OCI-LY7 (cell line): ENCODE measurements at regions not wholly inside any gene's neighbourhood (a gene's known extent, or its start where the extent isn't known, plus 50 kb on each side); places are given as distances from the start of the nearest gene placed in this dataset.

Source experiments
- CTCF ChIP-seq: fragments of 200-600 bp; sonication (generic); conservative IDR thresholded peaks from 2 replicates; pipeline ENCODE4 v1.5.1; 2014; ENCODE audit warnings: mild to moderate bottlenecking, antibody characterized with exemption, low read length, moderate library complexity, mixed read lengths
- EZH2phosphoT487 ChIP-seq: fragments of 200-600 bp; sonication (generic); IDR thresholded peaks from 2 replicates; pipeline ENCODE4 v1.6.1; 2018; ENCODE audit warnings: low read depth, borderline replicate concordance, mild to moderate bottlenecking, mixed run types, antibody characterized with exemption, low read length, moderate library complexity, mixed read lengths

- TF ChIP-seq CTCF (no peak), EZH2phosphoT487 (no peak)
Observed at GRCh38 chr17:79515110-79515509, 95.7 kb downstream of the RBFOX3 start.
